ENCODE measurements at regions not wholly inside any gene's neighbourhood (a gene's known extent, or its start where the extent isn't known, plus 50 kb on each side); places are given as distances from the start of the nearest gene placed in this dataset.
"Not testable (repeated sequence)": the region's sequence is repeated elsewhere in the genome, so short reads cannot be mapped to it uniquely, and the experiment has no call there.

DNA sequence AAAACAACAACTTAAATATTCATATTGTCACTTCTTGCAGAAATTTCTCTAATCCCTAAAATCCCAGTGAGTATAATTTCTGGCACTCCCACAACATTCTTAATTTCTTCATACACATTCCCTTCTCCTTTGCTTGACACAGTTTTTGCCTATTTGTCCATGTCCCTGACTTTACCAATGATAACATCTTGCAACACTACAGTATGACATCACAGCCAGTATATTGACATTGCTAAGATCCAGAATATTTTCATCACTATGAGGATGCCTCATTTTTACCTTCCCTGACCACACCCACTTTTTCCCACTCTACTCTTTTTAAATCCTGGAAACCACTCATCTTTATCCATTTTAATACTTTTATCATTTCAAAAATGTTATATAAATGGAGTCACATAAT, 292.3 kb upstream of the GK2 start:
- H3K4me3 ChIP-seq: no peak overlapping the region
- intact Hi-C loops (cut with DNase I): no loop called here
- TF ChIP-seq POLR2A (IDR thresholded peaks at IDR 0.05) (no peak), CTCF (IDR thresholded peaks at IDR 0.05) (no peak)
- DNase-seq (no peak), ATAC-seq (no peak)
- no peaks in the 10 kb centered on the region for H3K4me1 ChIP-seq
- H3K27ac ChIP-seq: no peak overlapping the region
- no peaks in the 10 kb centered on the region for H3K27me3 ChIP-seq
- no peaks in the 10 kb centered on the region for H3K36me3 ChIP-seq (replicated peaks in 1 of 2; ENCODE audit: insufficient read depth in 1 of 2, low read depth in 2 of 2)
- no peaks in the 10 kb centered on the region for H3K9me3 ChIP-seq

GRCh38 chr4:79697444-79697843, 289.4 kb upstream of the GK2 start:
- H3K9me3 ChIP-seq: no peaks in the 10 kb centered on the region
- H3K27ac ChIP-seq: no peak overlapping the region
- no peak overlapping the region for H3K4me3 ChIP-seq
- H3K4me1 ChIP-seq: no peaks in the 10 kb centered on the region
- no peak for ATAC-seq
- no peaks in the 10 kb centered on the region for H3K27me3 ChIP-seq
- no peaks in the 10 kb centered on the region for H3K36me3 ChIP-seq (replicated peaks in 1 of 2; ENCODE audit: insufficient read depth in 1 of 2, low read depth in 2 of 2)
- 26 to 38% methylated on average over 4 of the region's 4 CpGs for WGBS, 2 donors
- TF ChIP-seq POLR2A (IDR thresholded peaks at IDR 0.05): no peak
- TF ChIP-seq CTCF (IDR thresholded peaks at IDR 0.05): no peak
- DNase-seq: no peak
- intact Hi-C loops (cut with DNase I): no loop called here

GRCh38 chr4:79696534-79696933, 288.5 kb upstream of the GK2 start:
- H3K27ac ChIP-seq; H3K4me1 ChIP-seq; H3K27me3 ChIP-seq; H3K4me3 ChIP-seq; H3K36me3 ChIP-seq (replicated peaks in 1 of 2; ENCODE audit: insufficient read depth in 1 of 2, low read depth in 2 of 2); DNase-seq; intact Hi-C loops (cut with DNase I); ATAC-seq; H3K9me3 ChIP-seq: not testable (repeated sequence)
- WGBS, 2 donors: 68 to 93% methylated on average over 3 of the region's 3 CpGs

DNA sequence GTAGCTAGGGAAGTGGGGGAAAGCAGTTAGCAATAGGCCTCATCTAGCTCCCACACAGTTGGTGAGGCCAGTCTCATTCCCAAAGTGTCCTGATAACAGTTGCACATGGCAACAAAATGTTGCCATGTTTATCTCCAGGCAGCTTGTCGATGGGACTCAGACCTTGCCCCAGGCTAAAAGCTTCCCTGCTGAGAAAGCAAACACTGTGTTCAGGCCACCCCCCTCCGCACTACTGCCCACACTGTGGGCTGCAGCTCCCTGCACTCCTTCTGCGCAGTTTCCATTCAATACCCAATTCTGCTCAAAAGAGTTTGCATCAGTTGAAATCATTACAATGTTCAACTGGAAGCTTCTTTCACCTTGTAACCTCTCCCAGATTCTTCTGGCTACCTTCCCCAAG, 287.8 kb upstream of the GK2 start:
- DNase-seq: no peak
- H3K9me3 ChIP-seq: no peaks in the 10 kb centered on the region
- H3K4me3 ChIP-seq: no peak overlapping the region
- H3K36me3 ChIP-seq (replicated peaks in 1 of 2; ENCODE audit: insufficient read depth in 1 of 2, low read depth in 2 of 2): no peaks in the 10 kb centered on the region
- ATAC-seq: no peak
- no peak for TF ChIP-seq POLR2A (IDR thresholded peaks at IDR 0.05)
- TF ChIP-seq CTCF (IDR thresholded peaks at IDR 0.05): no peak
- 68 to 73% methylated on average over 3 of the region's 3 CpGs for WGBS, 2 donors
- no peaks in the 10 kb centered on the region for H3K27me3 ChIP-seq
- intact Hi-C loops (cut with DNase I): no loop called here
- no peaks in the 10 kb centered on the region for H3K4me1 ChIP-seq
- no peak overlapping the region for H3K27ac ChIP-seq

- Histone ChIP-seq H3K27me3 (no peaks in the 10 kb centered on the region), H3K9me3 (no peaks in the 10 kb centered on the region), H3K27ac (no peak overlapping the region), H3K4me3 (no peak overlapping the region), H3K4me1 (no peaks in the 10 kb centered on the region), H3K36me3 (replicated peaks in 1 of 2; ENCODE audit: insufficient read depth in 1 of 2, low read depth in 2 of 2) (no peaks in the 10 kb centered on the region)
- ATAC-seq (no peak), DNase-seq (no peak)
- intact Hi-C loops (cut with DNase I): no loop called here
- 60 to 67% methylated on average over 3 of the region's 3 CpGs for WGBS, 2 donors
- TF ChIP-seq CTCF (IDR thresholded peaks at IDR 0.05) (no peak), POLR2A (IDR thresholded peaks at IDR 0.05) (no peak)
Measured at GRCh38 chr4:79689740-79690139, 281.7 kb upstream of the GK2 start.
